ENCODE measurements at regions not wholly inside any gene's neighbourhood (a gene's known extent, or its start where the extent isn't known, plus 50 kb on each side); places are given as distances from the start of the nearest gene placed in this dataset.

DNA sequence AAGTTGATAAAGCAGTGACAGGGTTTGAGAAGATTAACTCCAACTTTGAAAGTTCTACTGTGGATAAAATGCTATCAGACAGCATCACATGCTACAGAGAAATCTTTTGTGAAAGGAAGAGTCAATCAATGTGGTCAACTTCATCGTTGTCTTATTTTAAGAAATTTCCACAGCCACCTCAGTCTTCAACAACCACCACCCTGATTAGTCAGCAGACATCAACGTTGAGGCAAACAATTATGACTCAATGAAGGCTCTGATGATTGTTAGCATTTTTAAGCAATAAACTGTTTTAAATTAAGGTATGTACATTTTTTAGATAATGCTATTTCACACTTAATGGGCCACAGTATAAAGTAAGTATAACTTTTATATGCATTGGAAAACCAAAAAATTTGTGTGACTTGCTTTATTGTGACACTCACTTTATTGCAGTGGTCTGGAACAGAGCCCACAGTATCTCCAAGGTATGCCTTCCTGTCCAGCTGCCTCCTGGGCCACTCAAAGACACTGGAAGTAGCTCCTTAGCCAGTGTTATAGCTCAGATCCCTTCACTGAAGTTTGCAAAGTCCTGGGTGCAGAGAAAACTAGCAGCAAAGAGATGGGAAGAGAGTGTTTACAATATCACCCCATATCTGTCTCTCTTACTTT, 293.1 kb downstream of the ARHGAP12 start:
- DNase-seq = peak; percentile 55

DNA sequence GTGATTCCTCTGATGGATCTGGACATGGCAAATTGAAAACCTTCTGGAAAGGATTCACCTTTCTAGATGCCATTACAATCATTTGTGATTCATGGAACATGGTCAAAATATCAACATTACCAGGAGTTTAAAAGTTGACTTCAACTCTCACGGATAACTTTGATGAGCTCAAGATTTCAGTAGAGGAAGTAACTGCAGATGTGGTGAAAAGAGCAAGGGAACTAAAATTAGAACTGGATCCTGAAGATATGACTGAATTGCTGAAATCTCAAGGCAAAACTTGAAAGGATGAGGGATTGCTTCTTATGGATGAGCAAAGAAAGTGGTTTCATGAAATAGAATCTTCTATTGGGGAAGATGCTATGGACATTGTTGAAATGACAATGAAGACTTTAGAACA, 293.6 kb downstream of the ARHGAP12 start:
- no peak for DNase-seq

DNA sequence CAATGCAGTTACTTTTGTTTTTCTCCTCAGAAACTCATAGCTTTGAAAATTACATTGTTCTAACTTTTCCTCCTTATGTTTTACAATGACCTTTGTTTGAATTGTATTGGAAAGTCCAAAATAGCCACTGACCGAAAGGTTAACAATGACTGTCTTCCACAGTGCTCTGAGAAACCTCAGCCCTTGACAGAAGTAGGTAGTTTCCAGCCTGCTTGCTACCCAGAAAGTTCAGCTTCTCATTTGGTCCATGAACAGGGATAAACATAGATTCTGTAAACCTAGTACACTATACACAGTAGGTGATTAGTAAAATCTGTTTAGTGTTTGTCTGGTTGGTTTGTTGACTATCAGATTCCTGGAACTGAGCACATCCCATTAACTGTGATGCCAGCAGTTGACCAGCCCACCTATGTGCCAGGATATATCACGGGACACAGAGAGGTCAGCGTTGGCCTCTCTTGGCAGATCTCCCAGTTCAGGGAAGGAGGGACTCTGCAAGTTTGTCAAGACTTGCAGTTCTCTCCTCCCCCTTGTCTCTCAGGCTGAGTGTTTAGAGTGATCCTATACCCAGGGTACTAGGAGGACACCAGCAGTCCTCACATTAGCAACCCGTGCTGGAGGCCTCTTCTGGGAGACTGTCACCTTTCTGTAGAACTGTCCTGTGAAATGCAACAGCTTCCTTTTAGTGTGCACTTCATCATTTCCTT, 297.6 kb downstream of the ARHGAP12 start:
- no peak for DNase-seq

DNA sequence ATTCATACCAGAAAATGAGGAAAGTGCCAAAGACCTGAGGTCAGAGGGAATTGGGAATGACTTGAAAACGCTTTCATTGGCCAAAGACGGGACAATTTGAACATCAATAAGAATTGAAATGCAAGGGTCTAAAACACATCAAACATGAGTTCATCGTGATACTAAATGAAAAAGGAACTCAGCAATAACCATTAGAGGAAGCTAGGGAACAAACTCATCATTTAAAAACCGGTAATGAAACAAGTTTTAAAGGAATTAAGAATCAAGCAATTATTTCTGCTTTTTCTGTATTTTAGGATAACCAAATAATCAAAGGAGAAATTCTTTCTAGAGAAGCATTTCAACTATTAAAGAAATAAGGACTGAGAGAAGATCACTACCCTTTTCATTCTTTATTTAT, 303.1 kb downstream of the ARHGAP12 start:
- DNase-seq = no peak

DNA sequence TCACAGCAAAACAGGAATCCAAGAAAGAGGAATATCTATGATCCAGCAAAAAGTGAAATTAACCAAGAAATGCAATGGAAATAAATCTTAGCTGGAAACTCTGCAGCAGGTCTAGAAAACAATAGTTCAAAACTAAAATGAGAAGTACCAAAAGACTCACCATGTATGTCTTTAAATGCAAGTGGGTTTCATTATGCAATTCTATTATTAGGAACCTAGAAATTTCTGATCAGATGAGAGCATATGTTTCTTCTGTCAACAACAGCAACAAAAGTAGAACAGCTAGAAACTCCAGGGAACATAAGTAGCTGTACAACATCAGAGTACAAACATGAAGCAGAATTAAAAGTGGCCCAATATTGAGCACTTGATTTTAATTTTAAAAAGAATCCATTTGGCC, 304.0 kb downstream of the ARHGAP12 start:
- no peak for DNase-seq

DNA sequence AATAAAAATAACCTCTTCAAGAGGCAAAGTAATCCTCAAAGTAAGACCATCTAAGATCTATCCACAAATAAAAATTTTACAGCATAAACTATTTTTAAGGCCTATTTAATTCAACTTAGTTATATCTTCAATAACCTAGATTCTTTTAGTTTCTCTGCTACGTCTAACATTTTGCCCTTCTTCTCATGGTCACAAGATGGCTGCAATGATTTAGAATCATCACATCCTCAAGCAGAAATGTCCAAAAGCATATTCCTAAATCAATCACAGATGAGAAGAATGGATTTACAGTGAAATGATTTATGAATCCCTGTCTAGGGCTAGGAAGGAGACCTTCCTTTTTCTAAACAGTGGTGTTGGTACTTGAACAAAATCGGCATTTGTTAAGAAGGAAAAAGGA, 304.7 kb downstream of the ARHGAP12 start:
- no peak for DNase-seq

DNA sequence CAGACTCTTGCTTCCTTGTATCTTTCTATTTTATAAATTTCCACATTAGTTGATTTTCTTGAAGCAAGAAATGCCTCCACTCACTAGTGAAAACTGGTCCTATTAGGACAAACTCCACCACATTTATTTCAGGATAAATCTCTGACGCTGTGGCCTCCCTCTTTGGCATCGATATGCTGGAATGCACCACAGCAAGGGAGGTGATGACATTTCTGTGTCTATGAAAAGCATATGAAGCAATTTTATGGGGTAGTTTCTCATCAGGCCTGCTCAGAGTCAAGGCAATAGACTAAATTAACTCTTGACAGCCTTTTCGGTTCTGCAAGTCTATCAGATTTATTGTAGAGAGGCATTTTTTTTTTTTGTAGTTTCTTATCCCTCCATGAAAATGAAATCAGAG, 304.4 kb downstream of the ZEB1 start:
- DNase-seq = no peak

DNA sequence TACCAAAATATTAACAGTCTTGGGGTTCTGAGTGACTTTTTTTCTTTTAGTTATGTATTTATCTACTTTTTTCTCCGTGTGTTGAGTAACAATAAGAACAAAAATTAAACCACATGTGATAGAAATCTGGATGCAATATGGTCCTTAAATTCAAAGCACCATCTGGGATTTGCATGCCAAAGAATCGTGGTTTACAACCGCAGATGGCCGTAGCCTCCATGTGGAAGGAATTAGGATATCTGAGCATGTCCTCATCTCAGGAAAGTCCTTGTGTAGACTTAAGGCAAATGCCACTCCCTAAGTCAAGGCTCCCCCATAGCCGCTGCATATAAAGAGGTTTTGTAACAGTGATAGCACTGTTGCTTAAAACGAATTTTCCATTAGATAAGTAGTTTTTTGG, 304.0 kb downstream of the ZEB1 start:
- DNase-seq = peak; percentile 7

DNA sequence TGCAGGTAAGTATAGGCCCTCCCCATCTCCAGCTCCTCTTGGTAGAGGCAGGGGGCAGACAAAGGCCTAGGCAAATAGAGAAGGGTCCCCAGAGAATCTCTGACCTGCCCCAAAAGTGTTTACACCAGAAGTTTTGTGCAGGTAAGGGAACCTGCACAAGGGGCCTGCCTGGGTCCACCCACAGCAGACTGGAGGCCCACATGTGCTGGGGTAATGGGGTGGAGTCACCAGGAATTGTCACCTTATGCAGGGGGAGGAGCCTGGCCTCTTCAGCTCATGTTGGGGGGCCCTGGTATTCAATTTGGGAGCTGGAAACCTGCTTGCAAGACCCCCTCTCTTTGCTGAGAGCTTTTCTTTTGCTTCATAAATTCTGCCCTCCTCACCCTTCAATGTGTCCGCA, 302.7 kb downstream of the ZEB1 start:
- DNase-seq = no peak

DNA sequence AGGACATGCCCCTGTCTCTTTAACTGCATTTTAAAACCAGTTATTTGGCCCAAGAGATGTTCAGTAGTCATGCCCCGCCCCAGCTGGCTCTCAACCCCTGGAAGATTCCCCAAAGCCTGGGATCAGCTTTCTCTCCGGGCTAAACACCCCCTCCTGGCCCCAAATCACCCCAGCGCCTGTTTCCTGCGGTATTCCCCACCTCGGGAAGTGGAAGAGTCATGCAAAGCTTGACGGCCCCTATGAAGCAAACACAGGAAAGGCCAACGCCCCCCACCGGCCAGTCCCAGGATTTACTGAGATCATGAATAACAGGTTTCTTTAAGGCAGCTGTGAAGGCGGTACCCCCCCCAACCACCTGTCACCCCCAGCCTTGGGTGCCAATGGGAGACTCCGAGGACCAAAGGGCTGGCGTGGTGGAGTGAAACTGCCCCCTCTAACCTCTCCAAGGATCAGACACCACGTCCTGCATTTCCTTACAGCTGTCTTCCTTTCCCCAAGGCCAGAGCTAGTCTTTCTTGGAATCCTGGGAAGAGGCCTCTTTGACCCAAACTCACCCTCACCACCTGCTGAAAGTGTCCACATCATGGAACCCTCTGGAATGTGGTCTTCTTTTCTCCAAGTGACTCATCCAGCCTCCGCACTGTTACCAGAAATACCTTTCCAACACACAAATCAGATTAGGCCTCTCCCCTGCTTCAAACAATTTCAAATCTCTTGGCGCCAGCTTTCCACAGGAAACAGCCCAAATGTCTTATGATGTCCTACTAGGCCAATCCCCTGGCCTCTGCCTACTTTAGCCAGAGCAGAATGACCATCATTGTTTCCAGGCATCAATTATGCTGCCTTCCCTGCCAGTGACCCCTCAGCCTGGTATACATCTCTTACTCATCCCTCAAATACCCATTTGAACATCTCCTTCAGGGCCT, 301.5 kb downstream of the ZEB1 start:
- peak; percentile 8 for DNase-seq

DNA sequence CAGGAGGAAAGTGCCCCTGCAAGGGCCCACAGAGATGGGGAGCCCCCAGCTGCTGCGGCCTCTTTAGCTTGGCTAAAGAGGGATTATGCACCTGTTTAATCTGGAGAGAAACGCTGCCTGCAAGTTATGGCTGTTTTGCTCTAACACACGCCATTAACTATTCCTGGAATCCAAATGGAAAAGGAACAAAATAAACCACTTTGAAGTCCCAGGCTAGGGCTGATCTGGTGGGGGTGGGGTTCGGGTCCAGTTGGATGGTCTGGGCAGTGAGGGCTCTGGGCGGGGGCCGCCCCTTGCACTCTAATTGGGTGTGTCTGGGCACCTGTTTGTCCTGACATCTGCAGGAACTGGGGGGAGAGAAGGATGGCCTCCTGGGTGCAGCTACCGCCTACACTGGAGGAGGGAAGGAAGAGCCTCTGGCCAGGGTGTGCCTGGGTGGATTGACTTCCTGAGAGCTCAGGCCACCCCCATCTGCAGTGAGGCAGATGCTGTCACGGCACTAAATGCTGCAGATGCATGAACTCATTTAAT, 300.6 kb downstream of the ZEB1 start:
- DNase-seq = no peak

DNA sequence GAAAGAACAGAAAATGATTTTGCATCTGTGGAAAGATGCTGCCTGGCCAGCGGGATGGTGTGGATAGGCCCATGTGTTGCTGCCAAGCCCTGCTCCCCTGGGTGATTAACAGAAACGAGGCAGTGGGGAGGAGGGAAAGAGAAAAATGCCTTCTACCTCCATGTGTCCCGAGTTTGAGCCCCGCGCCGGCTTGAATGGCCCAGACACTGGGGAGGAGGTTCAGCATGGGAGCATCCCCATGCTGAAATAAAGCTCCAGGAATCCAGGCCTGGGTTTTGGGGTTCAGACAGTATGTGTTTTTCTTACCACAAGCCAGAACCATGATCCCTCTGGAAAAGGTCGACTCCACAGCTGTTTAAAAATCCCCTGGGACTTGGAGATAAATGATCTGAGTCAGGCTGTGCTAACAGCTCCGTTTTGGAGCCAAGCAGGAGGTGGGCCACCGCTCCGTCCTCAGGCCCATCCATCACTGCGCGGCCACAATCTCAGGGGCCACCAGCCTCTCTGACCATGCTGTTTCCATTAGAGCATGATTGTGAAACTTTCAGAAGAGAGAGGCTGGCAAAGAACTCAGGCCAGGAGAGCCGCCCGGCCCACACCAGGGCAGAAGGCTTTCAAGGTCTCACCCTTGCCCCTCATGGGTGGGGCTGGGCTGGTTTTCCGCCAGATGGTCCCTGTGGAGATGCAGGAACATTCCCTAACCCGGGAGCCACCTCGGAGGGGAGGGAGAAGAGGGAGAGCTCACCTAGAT, 299.7 kb downstream of the ZEB1 start:
- DNase-seq = peak; percentile 42

DNA sequence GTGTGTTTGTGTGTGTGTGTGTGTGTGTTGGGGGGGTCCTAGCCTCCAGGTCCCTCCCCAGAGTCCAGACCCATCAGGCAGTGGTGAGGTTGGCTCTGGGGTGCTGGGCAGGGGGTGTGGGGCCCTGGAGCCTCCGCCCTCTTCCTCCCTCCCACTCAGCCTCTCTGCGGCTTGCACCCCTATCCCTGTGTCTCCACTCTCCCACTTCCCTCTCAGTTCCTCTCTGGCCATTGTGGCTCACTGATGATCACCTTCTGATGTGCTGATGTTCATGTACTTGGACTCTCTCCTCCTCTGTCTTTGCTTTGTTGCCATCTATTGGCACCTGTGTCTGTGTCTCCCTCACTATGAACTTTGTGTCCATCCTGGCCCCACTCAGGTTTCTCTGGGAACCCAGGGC, 298.7 kb downstream of the ZEB1 start:
- DNase-seq = no peak

DNA sequence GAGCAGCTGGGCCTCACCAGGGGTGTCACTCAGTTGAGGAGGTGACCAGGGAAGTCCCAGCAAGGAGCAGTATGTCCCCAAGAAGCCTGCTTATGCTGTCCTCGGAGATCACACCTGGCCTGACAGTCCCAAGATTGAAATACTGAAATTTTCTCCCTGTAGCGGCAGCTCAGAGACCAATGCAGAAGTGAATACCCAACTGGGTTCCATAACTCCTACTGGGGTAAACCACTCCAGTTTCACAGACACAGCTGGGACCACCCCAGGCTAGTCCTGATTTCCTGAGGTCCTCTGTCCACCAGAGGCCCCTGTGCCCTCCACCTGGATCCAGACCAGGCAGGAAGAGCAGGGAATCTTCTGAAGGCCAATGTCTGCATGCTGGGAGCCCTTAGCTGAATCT, 298.1 kb downstream of the ZEB1 start:
- DNase-seq = no peak

DNA sequence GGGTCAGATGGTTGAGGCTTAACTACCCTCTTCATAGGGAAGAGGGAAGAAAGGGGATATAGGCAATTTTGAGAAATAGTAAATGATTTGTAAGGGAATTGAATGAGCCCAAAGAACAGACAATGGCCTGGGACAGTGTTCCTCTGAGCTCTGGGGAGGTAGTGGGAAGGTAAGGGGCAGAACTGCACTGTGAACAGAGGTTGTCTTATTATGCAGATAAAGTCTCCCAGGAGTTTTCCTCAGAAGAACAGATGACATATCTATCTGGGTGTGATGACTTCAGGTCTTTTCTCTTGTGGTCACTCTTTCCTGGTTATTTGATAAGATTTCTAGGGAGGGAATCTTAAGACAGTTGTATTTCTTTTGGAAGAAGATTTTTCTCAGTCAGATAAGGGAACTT, 296.1 kb downstream of the ZEB1 start:
- DNase-seq = no peak

DNA sequence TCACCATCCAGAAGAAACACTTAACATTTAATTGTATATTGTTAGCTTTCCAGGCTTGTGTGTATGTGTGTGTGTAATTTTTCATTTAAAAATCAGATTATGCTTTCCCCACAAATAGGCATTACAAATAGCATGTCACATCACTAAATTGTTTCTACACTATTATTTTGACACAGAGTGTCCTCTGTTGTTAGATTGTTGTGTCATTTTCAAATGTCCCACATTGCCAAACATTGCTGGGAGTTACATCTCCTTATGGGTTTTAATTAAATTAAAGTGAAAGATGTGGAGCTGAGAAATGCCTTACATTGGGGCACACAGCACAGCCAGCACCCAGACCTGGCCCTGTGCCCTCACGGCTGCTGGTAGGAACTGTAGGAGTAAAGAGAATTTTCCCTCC, 295.6 kb downstream of the ZEB1 start:
- no peak for DNase-seq

DNA sequence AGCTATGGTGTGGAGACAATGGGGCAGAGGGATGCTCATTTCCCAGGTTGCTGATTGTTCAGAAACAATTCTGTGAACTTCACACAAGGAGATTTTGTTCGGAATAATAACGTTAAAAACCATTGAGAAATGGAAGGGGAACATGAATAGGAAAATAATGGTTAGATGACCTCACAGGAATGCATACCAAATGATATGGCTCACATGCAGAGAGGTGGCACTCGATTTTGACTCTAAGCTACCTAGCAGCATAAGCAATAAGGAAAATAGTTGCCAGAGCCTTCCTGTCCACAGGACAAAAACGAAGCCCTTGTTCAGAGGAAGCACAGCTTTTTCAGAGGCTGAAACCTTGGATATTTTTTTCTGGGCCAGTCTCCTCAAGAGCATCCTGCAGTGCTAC, 293.1 kb downstream of the ZEB1 start:
- DNase-seq = no peak

DNA sequence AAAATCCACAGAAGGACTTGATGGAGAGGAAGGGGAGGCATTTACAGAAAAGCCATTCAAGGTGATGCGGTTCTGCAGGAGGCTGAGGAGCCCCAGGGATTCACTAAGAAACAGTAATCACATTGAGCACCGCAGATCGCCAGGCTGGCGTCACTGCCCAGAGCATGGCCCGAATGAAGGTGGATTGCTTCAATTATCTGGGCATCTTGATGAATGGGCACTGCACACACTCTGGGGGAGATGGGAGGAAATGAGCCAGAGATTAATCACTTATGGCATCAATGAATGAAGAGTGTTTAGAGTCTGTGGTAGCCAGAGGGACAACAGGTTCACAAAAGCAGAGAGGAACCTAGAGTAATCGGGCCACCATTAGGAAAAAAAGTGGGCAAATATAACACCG, 292.1 kb downstream of the ZEB1 start:
- no peak for DNase-seq

DNA sequence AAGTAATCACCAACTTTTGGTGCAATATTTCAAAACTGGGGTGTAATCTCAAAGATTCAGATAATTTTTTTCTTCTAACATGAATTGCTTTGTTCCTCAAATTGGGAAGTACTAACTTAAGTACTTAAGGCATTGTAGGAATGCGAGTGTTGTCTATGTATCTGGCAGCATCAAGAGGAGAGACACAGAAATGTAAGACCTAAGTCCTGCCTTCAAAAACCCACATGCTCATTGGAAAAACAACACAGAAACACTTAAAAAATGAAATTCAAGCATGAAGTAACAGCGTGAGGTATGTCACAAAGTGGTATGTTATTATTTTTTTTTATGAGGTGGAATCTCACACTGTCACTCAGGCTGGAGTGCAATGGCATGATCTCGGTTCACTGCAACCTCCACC, 288.5 kb downstream of the ZEB1 start:
- no peak for DNase-seq

DNA sequence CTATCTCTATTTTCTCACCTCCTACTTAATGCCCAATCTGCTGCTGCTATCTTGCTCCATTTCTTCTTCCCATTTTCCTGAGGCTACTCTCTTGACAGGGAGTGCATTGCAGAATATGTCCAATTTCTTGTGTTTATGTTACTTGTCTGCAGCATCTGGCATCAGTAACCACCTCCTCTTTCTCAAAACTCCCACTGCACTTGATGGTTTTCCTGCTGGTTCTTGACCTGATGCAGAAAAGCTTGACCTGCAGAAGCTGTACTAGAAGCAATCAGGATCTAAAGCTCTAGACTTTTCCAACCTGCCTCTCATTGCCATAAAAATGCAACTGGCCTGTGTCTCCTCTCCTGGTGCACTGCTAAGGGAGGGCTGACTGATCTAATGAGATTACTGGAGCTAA, 287.8 kb downstream of the ZEB1 start:
- no peak for DNase-seq

DNA sequence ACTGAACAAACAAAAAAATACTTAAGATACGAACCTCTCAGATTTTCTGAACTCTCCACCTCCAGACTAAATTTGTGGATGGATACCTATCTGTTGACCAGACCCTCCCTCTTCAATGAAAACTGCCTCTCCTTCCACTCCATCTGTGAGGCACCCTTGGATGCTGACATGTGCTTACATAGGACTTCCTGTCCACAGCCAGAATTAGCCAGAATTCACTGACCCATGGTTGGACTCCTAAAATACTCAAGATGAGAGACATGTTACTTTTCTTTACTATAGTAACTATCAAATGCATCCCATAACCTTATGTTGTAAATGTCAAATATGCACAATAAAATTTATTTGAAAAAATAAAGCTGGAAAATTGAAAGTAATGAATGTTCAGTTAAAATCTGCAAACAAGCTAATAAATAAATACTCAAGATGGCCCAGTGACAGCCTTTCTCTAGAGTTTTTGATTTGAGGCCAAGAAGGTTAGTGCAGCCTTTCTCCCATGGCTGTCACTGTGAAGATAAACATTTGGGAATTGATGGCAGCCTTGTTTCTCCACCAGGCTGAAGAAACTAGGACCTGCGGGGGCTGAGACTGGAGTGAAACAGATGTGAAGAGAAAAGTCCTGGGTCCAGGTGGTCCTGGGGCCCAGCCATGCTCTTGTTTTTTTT, 287.0 kb downstream of the ZEB1 start:
- no peak for DNase-seq

DNA sequence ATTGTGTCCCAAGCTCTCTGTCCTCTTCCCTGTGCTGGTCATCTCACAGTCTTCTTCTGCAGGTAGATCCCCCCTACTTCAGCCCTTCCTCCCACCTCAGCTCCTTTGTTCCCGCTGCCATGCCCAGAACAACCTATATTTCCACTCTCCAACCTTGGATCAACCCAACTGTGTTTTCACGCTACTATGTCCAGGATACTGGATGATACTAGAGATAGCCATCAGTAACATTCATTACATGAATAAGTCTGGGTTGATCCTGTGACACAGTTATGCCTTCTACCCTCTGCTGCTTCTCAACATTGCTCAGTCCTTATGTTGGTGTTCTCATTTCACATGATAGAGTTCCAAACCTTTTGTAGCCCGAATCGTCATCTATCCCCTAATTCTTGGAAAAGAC, 286.4 kb downstream of the ZEB1 start:
- no peak for DNase-seq

Measured in HCEC 1CT (cell line).